Skeletal muscle tissue (tissue), 3 donors: ENCODE measurements at regions not wholly inside any gene's neighbourhood (a gene's known extent, or its start where the extent isn't known, plus 50 kb on each side); places are given as distances from the start of the nearest gene placed in this dataset.

Experiments used
- H3K27ac ChIP-seq: one replicate; pipeline ENCODE4 v1.7.0; 2013; ENCODE audit warnings: mild to moderate bottlenecking, low read depth, low read length, inconsistent platforms
- H3K27me3 ChIP-seq, 3 donors: one replicate each; pipeline ENCODE4 v1.7.0; 2013; ENCODE audit warnings: low read length in 3 of 3; ENCODE audit not compliant: control insufficient read depth in 3 of 3, insufficient read depth in 3 of 3
- H3K36me3 ChIP-seq, 3 donors: one replicate each; pipeline ENCODE4 v1.7.0; 2013; ENCODE audit warnings: low read length in 3 of 3; ENCODE audit not compliant: control insufficient read depth in 3 of 3, insufficient read depth in 3 of 3
- H3K4me1 ChIP-seq, 3 donors: one replicate each; pipeline ENCODE4 v1.7.0; 2013; ENCODE audit warnings: low read length in 3 of 3, mild to moderate bottlenecking in 3 of 3; ENCODE audit not compliant: control insufficient read depth in 3 of 3, insufficient read depth in 3 of 3
- H3K4me3 ChIP-seq, 3 donors: one replicate each; pipeline ENCODE4 v1.7.0; 2013; ENCODE audit warnings: low read length in 3 of 3
- H3K9ac ChIP-seq, 3 donors: one replicate each; pipeline ENCODE4 v1.7.0; 2013; ENCODE audit warnings: low read length in 3 of 3, mild to moderate bottlenecking in 3 of 3, moderate library complexity in 2 of 3, low read depth in 1 of 3
- H3K9me3 ChIP-seq, 3 donors: one replicate each; pipeline ENCODE4 v1.7.0; 2013; ENCODE audit warnings: low read length in 3 of 3; ENCODE audit not compliant: control insufficient read depth in 3 of 3
- donor health status: Osteomylitis.

GRCh38 chr1:229209816-229210215 lies 61.1 kb upstream of the RAB4A start:
- Histone ChIP-seq H3K27ac (no peak overlapping the region), H3K27me3 (no peaks in the 10 kb centered on the region), H3K4me3 (no peak overlapping the region), H3K9ac (no peak overlapping the region), H3K4me1 (peaks cover 5 to 10% (median 7%) of the 10 kb centered on the region in 3 donors), H3K9me3 (no peaks in the 10 kb centered on the region), H3K36me3 (no peaks in the 10 kb centered on the region)

GRCh38 chr1:229210844-229211243 lies 60.1 kb upstream of the RAB4A start:
- no peak overlapping the region for H3K4me3 ChIP-seq
- H3K27me3 ChIP-seq: no peaks in the 10 kb centered on the region
- peaks cover 0 to under 1% (median 0%) of the 10 kb centered on the region in 3 donors for H3K4me1 ChIP-seq
- H3K9ac ChIP-seq: no peak overlapping the region
- no peaks in the 10 kb centered on the region for H3K36me3 ChIP-seq
- no peaks in the 10 kb centered on the region for H3K9me3 ChIP-seq
- no peak overlapping the region for H3K27ac ChIP-seq

GRCh38 chr1:229213797-229214196 lies 57.1 kb upstream of the RAB4A start:
- Histone ChIP-seq H3K36me3 (no peaks in the 10 kb centered on the region), H3K4me3 (no peak overlapping the region), H3K4me1 (no peaks in the 10 kb centered on the region), H3K9ac (no peak overlapping the region), H3K27ac (no peak overlapping the region), H3K27me3 (no peaks in the 10 kb centered on the region), H3K9me3 (no peaks in the 10 kb centered on the region)

- H3K27me3 ChIP-seq: no peaks in the 10 kb centered on the region
- peaks cover 2 to 5% (median 3%) of the 10 kb centered on the region in 3 donors for H3K4me1 ChIP-seq
- H3K9ac ChIP-seq: no peak overlapping the region
- H3K9me3 ChIP-seq: no peaks in the 10 kb centered on the region
- H3K36me3 ChIP-seq: no peaks in the 10 kb centered on the region
- H3K27ac ChIP-seq: no peak overlapping the region
- H3K4me3 ChIP-seq: no peak overlapping the region
Measured at GRCh38 chr1:229217716-229218115, 53.2 kb upstream of the RAB4A start.

- H3K4me3 ChIP-seq: no peak overlapping the region
- peaks cover 2 to 9% (median 5%) of the 10 kb centered on the region in 3 donors for H3K4me1 ChIP-seq
- no peak overlapping the region for H3K27ac ChIP-seq
- H3K36me3 ChIP-seq: no peaks in the 10 kb centered on the region
- H3K9ac ChIP-seq: no peak overlapping the region
- no peaks in the 10 kb centered on the region for H3K9me3 ChIP-seq
- no peaks in the 10 kb centered on the region for H3K27me3 ChIP-seq
Measured at GRCh38 chr1:229218612-229219025, 52.3 kb upstream of the RAB4A start.

- H3K4me1 ChIP-seq: peaks cover 2 to 9% (median 8%) of the 10 kb centered on the region in 3 donors
- H3K4me3 ChIP-seq: no peak overlapping the region
- no peak overlapping the region for H3K27ac ChIP-seq
- no peaks in the 10 kb centered on the region for H3K36me3 ChIP-seq
- H3K9me3 ChIP-seq: no peaks in the 10 kb centered on the region
- H3K27me3 ChIP-seq: no peaks in the 10 kb centered on the region
- H3K9ac ChIP-seq: no peak overlapping the region
Measured at GRCh38 chr1:229220163-229220846, 50.6 kb upstream of the RAB4A start.

GRCh38 chr1:229221106-229222019 lies 49.5 kb upstream of the RAB4A start:
- no peak overlapping the region for H3K4me3 ChIP-seq
- H3K27me3 ChIP-seq: no peaks in the 10 kb centered on the region
- peaks cover 2 to 9% (median 8%) of the 10 kb centered on the region in 3 donors for H3K4me1 ChIP-seq
- no peaks in the 10 kb centered on the region for H3K9me3 ChIP-seq
- no peak overlapping the region for H3K9ac ChIP-seq
- no peak overlapping the region for H3K27ac ChIP-seq
- no peaks in the 10 kb centered on the region for H3K36me3 ChIP-seq
